Activated naive CD8-positive, alpha-beta T cell (primary cell): ENCODE measurements at regions not wholly inside any gene's neighbourhood (a gene's known extent, or its start where the extent isn't known, plus 50 kb on each side); places are given as distances from the start of the nearest gene placed in this dataset.
"Not testable (repeated sequence)": the region's sequence is repeated elsewhere in the genome, so short reads cannot be mapped to it uniquely, and the experiment has no call there.

Source experiments
- H3K27ac Mint-ChIP-seq: one replicate; pipeline ENCODE4 v1.8.0; 2021; ENCODE audit warnings: mixed read lengths
- H3K27me3 Mint-ChIP-seq: one replicate; pipeline ENCODE4 v1.8.0; 2021; ENCODE audit warnings: mixed read lengths
- H3K36me3 Mint-ChIP-seq: one replicate; pipeline ENCODE4 v1.8.0; 2021; ENCODE audit warnings: mixed read lengths
- H3K4me1 Mint-ChIP-seq: one replicate; pipeline ENCODE4 v1.8.0; 2021; ENCODE audit warnings: low read depth, mixed read lengths
- H3K4me3 Mint-ChIP-seq: one replicate; pipeline ENCODE4 v1.8.0; 2021; ENCODE audit warnings: mild to moderate bottlenecking, mixed read lengths
- H3K9me3 Mint-ChIP-seq: one replicate; pipeline ENCODE4 v1.8.0; 2021; ENCODE audit warnings: low read depth, mixed read lengths

- Mint-ChIP-seq H3K9me3 (no peaks in the 10 kb centered on the region), H3K36me3 (no peaks in the 10 kb centered on the region), H3K27me3 (peaks cover 2% of the 10 kb centered on the region), H3K4me1 (peaks cover 20% of the 10 kb centered on the region), H3K4me3 (no peak overlapping the region), H3K27ac (no peak overlapping the region)
These were observed 684.3 kb downstream of the TMEM121 start for GRCh38 chr14:106210650-106211049.

GRCh38 chr14:106211334-106211900, 685.0 kb downstream of the TMEM121 start:
- no peak overlapping the region for H3K27ac Mint-ChIP-seq
- H3K4me3 Mint-ChIP-seq = no peak overlapping the region
- peaks cover 2% of the 10 kb centered on the region for H3K27me3 Mint-ChIP-seq
- peaks cover 23% of the 10 kb centered on the region for H3K4me1 Mint-ChIP-seq
- no peaks in the 10 kb centered on the region for H3K36me3 Mint-ChIP-seq
- no peaks in the 10 kb centered on the region for H3K9me3 Mint-ChIP-seq

DNA sequence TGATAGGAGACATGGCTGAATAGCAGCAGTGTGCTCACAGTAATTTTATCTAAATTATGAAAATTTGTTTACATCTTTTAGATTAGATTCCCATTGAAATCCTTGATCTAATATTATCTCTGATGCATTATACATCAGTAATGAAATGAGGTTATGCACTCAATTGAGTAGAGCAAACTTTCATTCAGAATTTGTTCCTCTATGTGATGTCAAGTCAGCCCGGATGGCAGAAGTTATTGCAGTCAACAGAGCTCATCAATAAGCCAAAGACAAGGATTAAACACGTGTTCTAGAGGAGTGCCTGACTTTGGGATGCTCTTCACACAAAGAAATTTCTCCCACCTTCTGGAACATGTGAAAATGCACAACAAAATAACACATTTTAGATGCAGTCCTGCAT, 688.8 kb downstream of the TMEM121 start:
- no peaks in the 10 kb centered on the region for H3K36me3 Mint-ChIP-seq
- H3K27ac Mint-ChIP-seq = no peak overlapping the region
- H3K9me3 Mint-ChIP-seq = no peaks in the 10 kb centered on the region
- H3K4me1 Mint-ChIP-seq = peaks cover 21% of the 10 kb centered on the region
- no peak overlapping the region for H3K4me3 Mint-ChIP-seq
- H3K27me3 Mint-ChIP-seq = peaks cover 2% of the 10 kb centered on the region

GRCh38 chr14:106216679-106217078, 690.3 kb downstream of the TMEM121 start:
- H3K4me1 Mint-ChIP-seq = peaks cover 14% of the 10 kb centered on the region
- H3K36me3 Mint-ChIP-seq = peaks cover 2% of the 10 kb centered on the region
- peaks cover 2% of the 10 kb centered on the region for H3K27me3 Mint-ChIP-seq
- H3K27ac Mint-ChIP-seq = no peak overlapping the region
- H3K9me3 Mint-ChIP-seq = no peaks in the 10 kb centered on the region
- no peak overlapping the region for H3K4me3 Mint-ChIP-seq

DNA sequence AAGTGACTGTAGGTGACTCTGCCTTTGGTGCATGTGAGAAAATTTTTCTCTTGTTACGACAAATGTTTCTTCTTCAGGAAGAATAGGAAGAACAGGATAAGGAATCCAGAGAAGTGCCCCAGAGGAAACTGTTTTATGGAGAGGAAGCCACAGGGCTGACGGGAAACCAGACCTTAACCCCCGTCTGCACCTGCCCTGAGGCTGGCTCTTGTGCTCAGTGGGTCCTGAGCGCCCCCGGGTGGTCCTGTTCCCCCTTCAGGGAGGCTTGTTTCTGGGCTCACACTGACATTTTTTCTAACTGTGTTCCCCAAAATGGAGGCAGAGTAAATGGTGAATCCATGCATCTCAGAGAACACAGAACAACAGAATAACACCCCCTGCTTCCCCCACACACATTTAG, 691.8 kb downstream of the TMEM121 start:
- Mint-ChIP-seq H3K4me3 (no peak overlapping the region), H3K36me3 (peaks cover 2% of the 10 kb centered on the region), H3K27ac (no peak overlapping the region), H3K9me3 (no peaks in the 10 kb centered on the region), H3K4me1 (peaks cover 27% of the 10 kb centered on the region), H3K27me3 (peaks cover 2% of the 10 kb centered on the region)

- H3K4me1 Mint-ChIP-seq = peaks cover 57% of the 10 kb centered on the region
- H3K27ac Mint-ChIP-seq = peak overlapping the region; percentile 87
- no peak overlapping the region for H3K4me3 Mint-ChIP-seq
- H3K9me3 Mint-ChIP-seq = no peaks in the 10 kb centered on the region
- H3K27me3 Mint-ChIP-seq = no peaks in the 10 kb centered on the region
- peaks cover 2% of the 10 kb centered on the region for H3K36me3 Mint-ChIP-seq
These were observed 695.9 kb downstream of the TMEM121 start for GRCh38 chr14:106222311-106222710.

- H3K27me3 Mint-ChIP-seq = no peaks in the 10 kb centered on the region
- no peaks in the 10 kb centered on the region for H3K9me3 Mint-ChIP-seq
- peak overlapping the region; percentile 66 for H3K4me3 Mint-ChIP-seq
- H3K4me1 Mint-ChIP-seq = peaks cover 60% of the 10 kb centered on the region
- peaks cover 2% of the 10 kb centered on the region for H3K36me3 Mint-ChIP-seq
- H3K27ac Mint-ChIP-seq = peak overlapping the region; percentile 87
These were observed 696.3 kb downstream of the TMEM121 start for GRCh38 chr14:106222731-106223130.

- H3K4me1 Mint-ChIP-seq = peaks cover 70% of the 10 kb centered on the region
- no peaks in the 10 kb centered on the region for H3K27me3 Mint-ChIP-seq
- no peaks in the 10 kb centered on the region for H3K36me3 Mint-ChIP-seq
- H3K27ac Mint-ChIP-seq = peak overlapping the region; percentile 72
- no peaks in the 10 kb centered on the region for H3K9me3 Mint-ChIP-seq
- peak overlapping the region; percentile 8 for H3K4me3 Mint-ChIP-seq
These were observed 701.4 kb downstream of the TMEM121 start for GRCh38 chr14:106227793-106228192.

DNA sequence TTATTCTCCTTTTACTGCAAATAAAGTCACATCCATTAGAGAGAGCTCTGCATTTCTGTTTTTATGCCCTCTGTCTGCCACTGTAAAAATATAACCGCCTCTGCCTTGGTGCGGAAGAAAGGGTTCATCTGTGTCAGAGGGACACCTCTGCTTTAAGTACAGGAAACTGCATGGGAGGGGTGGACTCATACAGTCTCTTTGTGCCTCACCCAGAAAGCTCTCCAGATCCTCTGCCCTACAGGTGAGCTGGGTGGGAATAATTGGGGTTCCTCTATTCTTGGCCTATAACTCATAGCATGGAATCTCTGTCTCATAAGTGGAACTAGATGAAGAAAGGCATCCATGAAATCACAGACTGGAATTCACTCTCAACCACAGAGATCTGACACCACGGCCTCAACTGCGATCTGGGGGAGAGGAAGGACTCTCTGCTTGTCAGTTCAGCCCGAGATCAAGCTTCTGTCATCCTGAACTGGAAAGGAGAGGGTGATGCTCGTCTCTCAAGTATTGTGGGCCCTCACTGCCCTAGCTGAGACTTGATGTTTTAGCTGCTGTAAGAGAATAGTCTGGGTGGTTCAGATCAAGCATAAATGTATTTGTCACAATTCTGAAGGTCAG, 702.3 kb downstream of the TMEM121 start:
- Mint-ChIP-seq H3K9me3 (no peaks in the 10 kb centered on the region), H3K4me1 (peaks cover 65% of the 10 kb centered on the region), H3K4me3 (peak overlapping the region; percentile 80), H3K36me3 (no peaks in the 10 kb centered on the region), H3K27me3 (no peaks in the 10 kb centered on the region), H3K27ac (peak overlapping the region; percentile 93)

GRCh38 chr14:106230071-106230470, 703.7 kb downstream of the TMEM121 start:
- Mint-ChIP-seq H3K4me1 (peaks cover 62% of the 10 kb centered on the region), H3K27ac (peak overlapping the region; percentile 72), H3K4me3 (peak overlapping the region; percentile 65), H3K27me3 (no peaks in the 10 kb centered on the region), H3K9me3 (no peaks in the 10 kb centered on the region), H3K36me3 (no peaks in the 10 kb centered on the region)

DNA sequence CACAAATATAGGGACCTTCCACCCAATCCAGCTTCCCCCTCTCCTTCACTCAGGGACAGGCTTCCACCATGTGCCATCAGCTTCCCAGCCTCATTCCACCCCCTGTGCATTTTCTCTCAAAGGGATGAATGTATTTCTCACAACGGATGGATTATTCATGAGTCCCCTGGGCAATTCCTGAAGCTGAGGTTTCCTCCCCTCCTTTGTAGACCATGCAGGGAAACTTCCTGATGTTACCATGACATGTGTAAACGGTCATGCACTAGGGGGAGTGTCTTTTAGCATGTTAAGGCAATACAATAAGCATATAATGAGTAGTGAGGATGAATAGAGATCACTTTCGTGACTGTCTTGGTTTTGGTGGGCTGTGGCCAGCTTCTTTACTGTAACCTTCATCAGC, 706.8 kb downstream of the TMEM121 start:
- not testable (repeated sequence) for H3K4me3 Mint-ChIP-seq

DNA sequence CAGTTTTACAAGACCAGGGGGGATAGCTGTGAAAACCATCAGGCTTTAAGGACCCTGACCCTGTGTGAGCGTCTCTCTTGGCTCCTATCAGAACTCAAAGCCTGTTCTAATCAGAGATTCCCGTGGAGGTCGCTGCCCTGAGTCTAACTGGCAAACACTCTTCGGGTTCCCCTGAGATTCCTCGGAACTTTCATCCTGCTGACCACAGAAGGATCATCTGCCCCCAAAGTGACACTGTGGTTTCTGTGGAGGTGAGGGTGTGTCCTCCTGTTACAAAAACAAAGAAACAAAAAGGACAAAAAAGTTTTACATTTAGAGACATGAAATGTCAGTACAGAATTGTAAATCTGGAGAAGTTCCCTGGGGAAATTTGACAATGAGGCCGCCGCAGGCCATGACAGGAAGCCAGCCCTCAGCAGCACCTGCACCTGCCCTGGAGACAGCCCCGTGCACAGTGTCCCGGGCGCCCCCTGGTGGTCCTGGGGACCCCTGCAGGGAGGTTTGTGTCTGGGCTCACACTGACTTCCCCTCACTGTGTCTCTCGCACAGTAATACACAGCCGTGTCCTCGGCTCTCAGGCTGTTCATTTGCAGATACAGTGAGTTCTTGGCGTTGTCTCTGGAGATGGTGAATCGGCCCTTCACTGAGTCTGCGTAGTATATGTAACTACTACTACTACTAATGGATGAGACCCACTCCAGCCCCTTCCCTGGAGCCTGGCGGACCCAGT, 708.3 kb downstream of the TMEM121 start:
- not testable (repeated sequence) for H3K27ac Mint-ChIP-seq, H3K27me3 Mint-ChIP-seq, H3K4me3 Mint-ChIP-seq, H3K9me3 Mint-ChIP-seq, H3K36me3 Mint-ChIP-seq
- H3K4me1 Mint-ChIP-seq = peaks cover 33% of the 10 kb centered on the region

More for the DNA sequence above, 706.8 kb downstream of the TMEM121 start:
- not testable (repeated sequence) for H3K27me3 Mint-ChIP-seq, H3K9me3 Mint-ChIP-seq, H3K36me3 Mint-ChIP-seq, H3K27ac Mint-ChIP-seq
- peaks cover 45% of the 10 kb centered on the region for H3K4me1 Mint-ChIP-seq

DNA sequence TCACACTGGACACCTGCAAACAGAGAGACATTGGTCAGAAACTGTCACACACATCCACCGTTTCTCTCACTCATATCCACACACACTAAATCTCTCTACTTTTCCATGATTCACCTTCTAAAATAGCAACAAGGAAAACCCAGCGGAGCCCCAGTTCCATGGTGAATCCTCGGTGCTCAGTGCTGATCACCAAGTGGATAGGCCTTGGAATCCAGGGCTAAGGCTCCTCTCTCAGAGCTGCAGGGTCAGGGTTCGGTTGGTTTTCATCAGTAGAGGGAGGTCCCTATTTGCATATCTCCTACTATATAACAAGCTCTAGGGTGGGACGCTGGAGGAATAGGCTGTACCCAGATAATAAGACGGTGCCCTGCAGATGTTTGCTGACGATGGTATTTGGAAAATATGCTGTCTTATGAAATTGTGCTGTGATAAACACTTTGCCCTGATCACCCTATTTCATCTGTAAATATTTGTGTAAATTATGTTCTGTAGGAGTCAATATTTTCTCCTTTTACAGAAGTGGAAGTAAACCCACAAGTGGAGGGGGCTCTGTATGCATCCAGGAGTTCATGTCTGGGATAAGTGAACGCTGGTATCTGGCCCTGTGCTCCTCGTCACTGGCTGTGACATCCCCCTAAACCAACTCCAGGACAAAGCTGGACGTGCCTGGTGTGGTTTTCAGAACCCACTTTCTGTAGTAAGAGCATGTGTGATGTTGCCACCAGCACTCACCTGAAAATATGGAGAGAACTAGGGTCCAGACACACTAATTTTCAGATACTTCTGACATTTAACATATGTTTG, 709.2 kb downstream of the TMEM121 start:
- H3K36me3 Mint-ChIP-seq = no peaks in the 10 kb centered on the region
- peaks cover 4% of the 10 kb centered on the region for H3K27me3 Mint-ChIP-seq
- no peaks in the 10 kb centered on the region for H3K9me3 Mint-ChIP-seq
- peaks cover 26% of the 10 kb centered on the region for H3K4me1 Mint-ChIP-seq
- no peak overlapping the region for H3K27ac Mint-ChIP-seq
- H3K4me3 Mint-ChIP-seq = no peak overlapping the region

DNA sequence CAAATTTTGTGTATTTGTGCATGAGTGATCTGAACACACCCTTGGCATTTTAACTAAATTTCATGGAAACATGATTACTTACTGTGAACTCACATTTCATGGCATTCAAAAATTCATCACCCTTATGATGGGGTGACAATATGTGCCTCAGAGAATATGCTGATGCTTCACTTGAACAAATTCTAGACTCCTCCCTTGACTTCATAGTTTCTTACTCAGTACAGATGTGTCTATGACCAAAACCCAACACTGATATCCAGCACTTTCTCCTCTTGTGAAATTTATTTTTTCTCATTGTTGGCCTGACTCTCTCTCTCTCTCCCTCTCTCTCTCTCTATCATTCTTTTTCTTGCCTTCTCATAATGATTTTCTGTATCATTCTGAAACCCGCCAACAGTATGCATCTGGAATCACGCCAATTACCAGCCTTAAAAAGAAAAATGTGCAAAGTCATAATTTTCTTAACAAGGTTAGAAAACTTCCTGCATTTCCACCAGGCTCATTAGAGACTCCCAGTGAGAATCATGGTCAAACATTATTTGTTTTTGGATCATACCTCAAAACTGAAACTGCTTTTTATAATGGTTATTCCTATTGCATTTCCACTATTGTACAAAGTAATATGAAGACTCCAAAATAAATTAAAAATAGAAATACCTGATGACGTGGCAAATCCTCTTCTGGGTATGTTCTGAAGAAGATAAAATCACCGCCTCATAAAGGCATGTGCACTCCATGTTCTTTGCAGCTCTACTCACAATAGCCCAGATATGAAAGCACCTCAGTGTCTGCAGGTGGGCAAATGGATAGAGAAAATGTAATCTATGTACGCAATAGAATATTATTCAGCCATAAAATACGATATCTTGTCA, 722.2 kb downstream of the TMEM121 start:
- H3K9me3 Mint-ChIP-seq = no peaks in the 10 kb centered on the region
- peaks cover 4% of the 10 kb centered on the region for H3K27me3 Mint-ChIP-seq
- H3K4me3 Mint-ChIP-seq = no peak overlapping the region
- no peaks in the 10 kb centered on the region for H3K36me3 Mint-ChIP-seq
- no peak overlapping the region for H3K27ac Mint-ChIP-seq
- peaks cover 2% of the 10 kb centered on the region for H3K4me1 Mint-ChIP-seq
